ENCODE measurements at regions not wholly inside any gene's neighbourhood (a gene's known extent, or its start where the extent isn't known, plus 50 kb on each side); places are given as distances from the start of the nearest gene placed in this dataset.

GRCh38 chr1:79613046-79613445 is 606.5 kb upstream of the ADGRL4 start:
- H3K4me1 ChIP-seq (ENCODE audit: control insufficient read depth in 1 of 2, insufficient read depth in 1 of 2, low read depth in 1 of 2, low read length in 1 of 2), result no peaks in the 10 kb centered on the region
- H3K4me3 ChIP-seq (ENCODE audit: low read depth in 1 of 2, low read length in 1 of 2), result no peak overlapping the region
- no peaks in the 10 kb centered on the region for H3K27me3 ChIP-seq
- H3K36me3 ChIP-seq, result no peaks in the 10 kb centered on the region
- no peak overlapping the region for H3K27ac ChIP-seq
- no peak for TF ChIP-seq CTCF (IDR thresholded peaks at IDR 0.05)
- no peaks in the 10 kb centered on the region for H3K9me3 ChIP-seq

- Histone ChIP-seq H3K27me3 (no peaks in the 10 kb centered on the region), H3K27ac (no peak overlapping the region), H3K9me3 (peaks cover 3% of the 10 kb centered on the region), H3K4me1 (ENCODE audit: control insufficient read depth in 1 of 2, insufficient read depth in 1 of 2, low read depth in 1 of 2, low read length in 1 of 2) (no peaks in the 10 kb centered on the region), H3K4me3 (ENCODE audit: low read depth in 1 of 2, low read length in 1 of 2) (no peak overlapping the region), H3K36me3 (no peaks in the 10 kb centered on the region)
- no peak for TF ChIP-seq CTCF (IDR thresholded peaks at IDR 0.05)
These were observed 598.1 kb upstream of the ADGRL4 start for GRCh38 chr1:79604490-79605198.

- no peak for TF ChIP-seq CTCF (IDR thresholded peaks at IDR 0.05)
These were observed 597.3 kb upstream of the ADGRL4 start for GRCh38 chr1:79603843-79604242.

GRCh38 chr1:79599257-79599656 is 592.7 kb upstream of the ADGRL4 start:
- TF ChIP-seq CTCF (IDR thresholded peaks at IDR 0.05), result no peak
- no peaks in the 10 kb centered on the region for H3K27me3 ChIP-seq
- no peaks in the 10 kb centered on the region for H3K4me1 ChIP-seq (ENCODE audit: control insufficient read depth in 1 of 2, insufficient read depth in 1 of 2, low read depth in 1 of 2, low read length in 1 of 2)
- no peak overlapping the region for H3K4me3 ChIP-seq (ENCODE audit: low read depth in 1 of 2, low read length in 1 of 2)
- no peak overlapping the region for H3K27ac ChIP-seq
- H3K36me3 ChIP-seq, result no peaks in the 10 kb centered on the region
- H3K9me3 ChIP-seq, result peaks cover 3% of the 10 kb centered on the region

More at GRCh38 chr1:79603843-79604242, 597.3 kb upstream of the ADGRL4 start:
- peaks cover 3% of the 10 kb centered on the region for H3K9me3 ChIP-seq
- no peak overlapping the region for H3K4me3 ChIP-seq (ENCODE audit: low read depth in 1 of 2, low read length in 1 of 2)
- no peaks in the 10 kb centered on the region for H3K36me3 ChIP-seq
- H3K27ac ChIP-seq, result no peak overlapping the region
- no peaks in the 10 kb centered on the region for H3K4me1 ChIP-seq (ENCODE audit: control insufficient read depth in 1 of 2, insufficient read depth in 1 of 2, low read depth in 1 of 2, low read length in 1 of 2)
- H3K27me3 ChIP-seq, result no peaks in the 10 kb centered on the region

- Histone ChIP-seq H3K36me3 (no peaks in the 10 kb centered on the region), H3K4me3 (ENCODE audit: low read depth in 1 of 2, low read length in 1 of 2) (no peak overlapping the region), H3K4me1 (ENCODE audit: control insufficient read depth in 1 of 2, insufficient read depth in 1 of 2, low read depth in 1 of 2, low read length in 1 of 2) (no peaks in the 10 kb centered on the region), H3K27me3 (no peaks in the 10 kb centered on the region), H3K27ac (no peak overlapping the region), H3K9me3 (peaks cover 3% of the 10 kb centered on the region)
- TF ChIP-seq CTCF (IDR thresholded peaks at IDR 0.05), result no peak
These were observed 589.4 kb upstream of the ADGRL4 start for GRCh38 chr1:79595931-79596330.

Data from neutrophil (primary cell).